NB4 (cell line): ENCODE measurements at regions not wholly inside any gene's neighbourhood (a gene's known extent, or its start where the extent isn't known, plus 50 kb on each side); places are given as distances from the start of the nearest gene placed in this dataset.

ENCODE experiments used
- MYC ChIP-seq: IDR thresholded peaks from 2 replicates; pipeline ENCODE4 v1.6.1; 2011; ENCODE audit warnings: low read depth, low read length
- POLR2A ChIP-seq: IDR thresholded peaks from 2 replicates; pipeline ENCODE4 v1.6.1; 2011; ENCODE audit warnings: mild to moderate bottlenecking; ENCODE audit not compliant: insufficient read length; ENCODE audit errors: extremely low read depth
- TF ChIP-seq, protein P1 (sequence below): IDR thresholded peaks from one replicate; pipeline ENCODE4 v1.5.1; 2012; ENCODE audit warnings: low read depth, low read length
- TF ChIP-seq, protein P2 (sequence below): IDR thresholded peaks from 2 replicates; pipeline ENCODE4 v1.6.1; 2011; ENCODE audit warnings: low read depth, low read length

DNA sequence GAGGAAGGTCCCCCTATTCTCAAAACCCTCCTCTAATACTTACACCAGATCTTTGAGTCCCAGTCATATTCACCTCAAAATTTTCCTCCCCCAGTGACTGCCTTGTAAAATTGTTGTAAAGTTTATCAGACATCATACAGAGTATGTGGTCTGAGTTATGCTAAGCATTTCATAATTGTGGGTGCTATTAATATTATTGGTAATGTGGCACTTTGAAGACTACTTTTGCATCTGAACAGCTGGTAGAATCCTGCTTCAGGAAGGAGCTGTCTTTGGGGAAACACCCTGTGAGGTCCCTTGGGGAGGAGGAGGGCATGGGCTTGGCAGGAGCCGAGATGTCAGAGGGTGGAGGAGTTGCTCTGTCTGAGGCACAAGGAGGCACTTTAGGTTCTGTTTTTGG, 164.9 kb upstream of the ZNF618 start:
- TF ChIP-seq, protein P1, sequence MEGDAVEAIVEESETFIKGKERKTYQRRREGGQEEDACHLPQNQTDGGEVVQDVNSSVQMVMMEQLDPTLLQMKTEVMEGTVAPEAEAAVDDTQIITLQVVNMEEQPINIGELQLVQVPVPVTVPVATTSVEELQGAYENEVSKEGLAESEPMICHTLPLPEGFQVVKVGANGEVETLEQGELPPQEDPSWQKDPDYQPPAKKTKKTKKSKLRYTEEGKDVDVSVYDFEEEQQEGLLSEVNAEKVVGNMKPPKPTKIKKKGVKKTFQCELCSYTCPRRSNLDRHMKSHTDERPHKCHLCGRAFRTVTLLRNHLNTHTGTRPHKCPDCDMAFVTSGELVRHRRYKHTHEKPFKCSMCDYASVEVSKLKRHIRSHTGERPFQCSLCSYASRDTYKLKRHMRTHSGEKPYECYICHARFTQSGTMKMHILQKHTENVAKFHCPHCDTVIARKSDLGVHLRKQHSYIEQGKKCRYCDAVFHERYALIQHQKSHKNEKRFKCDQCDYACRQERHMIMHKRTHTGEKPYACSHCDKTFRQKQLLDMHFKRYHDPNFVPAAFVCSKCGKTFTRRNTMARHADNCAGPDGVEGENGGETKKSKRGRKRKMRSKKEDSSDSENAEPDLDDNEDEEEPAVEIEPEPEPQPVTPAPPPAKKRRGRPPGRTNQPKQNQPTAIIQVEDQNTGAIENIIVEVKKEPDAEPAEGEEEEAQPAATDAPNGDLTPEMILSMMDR, result no peak
- TF ChIP-seq POLR2A, result no peak
- TF ChIP-seq, protein P2, sequence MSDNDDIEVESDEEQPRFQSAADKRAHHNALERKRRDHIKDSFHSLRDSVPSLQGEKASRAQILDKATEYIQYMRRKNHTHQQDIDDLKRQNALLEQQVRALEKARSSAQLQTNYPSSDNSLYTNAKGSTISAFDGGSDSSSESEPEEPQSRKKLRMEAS, result no peak
- no peak for TF ChIP-seq MYC
